ENCODE measurements at regions not wholly inside any gene's neighbourhood (a gene's known extent, or its start where the extent isn't known, plus 50 kb on each side); places are given as distances from the start of the nearest gene placed in this dataset.

DNA sequence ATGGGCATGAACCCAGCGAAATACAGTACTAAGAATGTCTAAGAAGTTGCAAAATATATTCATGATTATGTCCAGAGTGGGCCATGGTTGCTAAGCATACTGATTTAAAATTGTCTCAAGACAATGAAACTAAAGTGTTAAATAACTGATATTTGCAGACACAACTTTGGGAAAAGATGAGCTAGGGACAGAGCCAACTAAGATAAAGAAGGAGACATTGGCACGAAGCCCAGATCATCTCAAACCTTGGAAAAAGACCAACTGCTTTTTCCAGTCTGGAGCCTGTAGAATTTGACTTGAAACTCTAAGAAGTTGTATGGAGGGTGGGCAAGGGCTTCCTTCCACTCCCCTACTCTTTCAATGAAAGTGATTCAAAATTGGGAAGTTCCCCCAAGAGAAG, 108.5 kb upstream of the GLRA2 start:
- TF ChIP-seq, protein P1, sequence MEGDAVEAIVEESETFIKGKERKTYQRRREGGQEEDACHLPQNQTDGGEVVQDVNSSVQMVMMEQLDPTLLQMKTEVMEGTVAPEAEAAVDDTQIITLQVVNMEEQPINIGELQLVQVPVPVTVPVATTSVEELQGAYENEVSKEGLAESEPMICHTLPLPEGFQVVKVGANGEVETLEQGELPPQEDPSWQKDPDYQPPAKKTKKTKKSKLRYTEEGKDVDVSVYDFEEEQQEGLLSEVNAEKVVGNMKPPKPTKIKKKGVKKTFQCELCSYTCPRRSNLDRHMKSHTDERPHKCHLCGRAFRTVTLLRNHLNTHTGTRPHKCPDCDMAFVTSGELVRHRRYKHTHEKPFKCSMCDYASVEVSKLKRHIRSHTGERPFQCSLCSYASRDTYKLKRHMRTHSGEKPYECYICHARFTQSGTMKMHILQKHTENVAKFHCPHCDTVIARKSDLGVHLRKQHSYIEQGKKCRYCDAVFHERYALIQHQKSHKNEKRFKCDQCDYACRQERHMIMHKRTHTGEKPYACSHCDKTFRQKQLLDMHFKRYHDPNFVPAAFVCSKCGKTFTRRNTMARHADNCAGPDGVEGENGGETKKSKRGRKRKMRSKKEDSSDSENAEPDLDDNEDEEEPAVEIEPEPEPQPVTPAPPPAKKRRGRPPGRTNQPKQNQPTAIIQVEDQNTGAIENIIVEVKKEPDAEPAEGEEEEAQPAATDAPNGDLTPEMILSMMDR (IDR thresholded peaks at IDR 0.05), result no peak
- TF ChIP-seq POLR2AphosphoS5 (IDR thresholded peaks at IDR 0.05), result no peak

All from transverse colon (tissue), 4 donors.